Stimulated activated CD8-positive, alpha-beta memory T cell treated with anti-CD3 and anti-CD28 coated beads, Interleukin-15, amount 100 ng/mL, for 24 hours (primary cell): ENCODE measurements at regions not wholly inside any gene's neighbourhood (a gene's known extent, or its start where the extent isn't known, plus 50 kb on each side); places are given as distances from the start of the nearest gene placed in this dataset.

Source experiments
- DNase-seq: peaks from one replicate; pipeline ENCODE4 v3.0.0-alpha.2; 2020; ENCODE audit warnings: low read depth

GRCh38 chr22:49604732-49605302 is 222.9 kb downstream of the BRD1 start:
- no peak for DNase-seq

- DNase-seq, result no peak
Measured at GRCh38 chr22:49603016-49603415, 224.7 kb downstream of the BRD1 start.

GRCh38 chr22:49602481-49602880 is 225.2 kb downstream of the BRD1 start:
- no peak for DNase-seq

GRCh38 chr22:49601614-49602321 is 225.9 kb downstream of the BRD1 start:
- DNase-seq, result no peak

- no peak for DNase-seq
Measured at GRCh38 chr22:49600891-49601431, 226.7 kb downstream of the BRD1 start.

- no peak for DNase-seq
Measured at GRCh38 chr22:49600468-49600867, 227.2 kb downstream of the BRD1 start.

GRCh38 chr22:49599691-49600455 is 227.8 kb downstream of the BRD1 start:
- DNase-seq, result no peak

GRCh38 chr22:49599039-49599438 is 228.6 kb downstream of the BRD1 start:
- DNase-seq, result no peak

GRCh38 chr22:49598338-49598737 is 229.3 kb downstream of the BRD1 start:
- DNase-seq, result no peak

GRCh38 chr22:49597428-49598039 is 230.1 kb downstream of the BRD1 start:
- no peak for DNase-seq

- no peak for DNase-seq
Measured at GRCh38 chr22:49595465-49596078, 232.1 kb downstream of the BRD1 start.

- DNase-seq, result no peak
Measured at GRCh38 chr22:49594078-49594477, 233.6 kb downstream of the BRD1 start.

- DNase-seq, result no peak
Measured at GRCh38 chr22:49593509-49593908, 234.2 kb downstream of the BRD1 start.

GRCh38 chr22:49592780-49593501 is 234.7 kb downstream of the BRD1 start:
- DNase-seq, result no peak

- DNase-seq, result no peak
Measured at GRCh38 chr22:49590851-49591445, 236.7 kb downstream of the BRD1 start.

- DNase-seq, result no peak
Measured at GRCh38 chr22:49590381-49590780, 237.3 kb downstream of the BRD1 start.

- DNase-seq, result no peak
Measured at GRCh38 chr22:49589811-49590210, 237.9 kb downstream of the BRD1 start.

- DNase-seq, result no peak
Measured at GRCh38 chr22:49589301-49589700, 238.4 kb downstream of the BRD1 start.

- DNase-seq, result no peak
Measured at GRCh38 chr22:49588739-49589138, 238.9 kb downstream of the BRD1 start.

GRCh38 chr22:49587987-49588386 is 239.7 kb downstream of the BRD1 start:
- DNase-seq, result no peak

- DNase-seq, result no peak
Measured at GRCh38 chr22:49587421-49587820, 240.3 kb downstream of the BRD1 start.
